ENCODE measurements at regions not wholly inside any gene's neighbourhood (a gene's known extent, or its start where the extent isn't known, plus 50 kb on each side); places are given as distances from the start of the nearest gene placed in this dataset.
A peak's percentile ranks its signal among the peaks of the same experiment; 100 is the strongest.

GRCh38 chr4:13262816-13263215 lies 221.3 kb downstream of the RAB28 start:
- DNase-seq (ENCODE audit: low read depth): no peak
- in situ Hi-C loops (cut with HindIII; ENCODE audit: low sequenced_read_pairs): no loop called here
- no peak overlapping the region for H3K4me3 ChIP-seq (ENCODE audit: low read depth, low read length)
- TF ChIP-seq, protein P1, sequence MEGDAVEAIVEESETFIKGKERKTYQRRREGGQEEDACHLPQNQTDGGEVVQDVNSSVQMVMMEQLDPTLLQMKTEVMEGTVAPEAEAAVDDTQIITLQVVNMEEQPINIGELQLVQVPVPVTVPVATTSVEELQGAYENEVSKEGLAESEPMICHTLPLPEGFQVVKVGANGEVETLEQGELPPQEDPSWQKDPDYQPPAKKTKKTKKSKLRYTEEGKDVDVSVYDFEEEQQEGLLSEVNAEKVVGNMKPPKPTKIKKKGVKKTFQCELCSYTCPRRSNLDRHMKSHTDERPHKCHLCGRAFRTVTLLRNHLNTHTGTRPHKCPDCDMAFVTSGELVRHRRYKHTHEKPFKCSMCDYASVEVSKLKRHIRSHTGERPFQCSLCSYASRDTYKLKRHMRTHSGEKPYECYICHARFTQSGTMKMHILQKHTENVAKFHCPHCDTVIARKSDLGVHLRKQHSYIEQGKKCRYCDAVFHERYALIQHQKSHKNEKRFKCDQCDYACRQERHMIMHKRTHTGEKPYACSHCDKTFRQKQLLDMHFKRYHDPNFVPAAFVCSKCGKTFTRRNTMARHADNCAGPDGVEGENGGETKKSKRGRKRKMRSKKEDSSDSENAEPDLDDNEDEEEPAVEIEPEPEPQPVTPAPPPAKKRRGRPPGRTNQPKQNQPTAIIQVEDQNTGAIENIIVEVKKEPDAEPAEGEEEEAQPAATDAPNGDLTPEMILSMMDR (IDR thresholded peaks at IDR 0.05; ENCODE audit: low read depth, low read length, missing control alignments): no peak

GRCh38 chr4:13261486-13262257 lies 222.5 kb downstream of the RAB28 start:
- in situ Hi-C loops (cut with HindIII; ENCODE audit: low sequenced_read_pairs): no loop called here
- TF ChIP-seq, protein P1 (IDR thresholded peaks at IDR 0.05; ENCODE audit: low read depth, low read length, missing control alignments): no peak
- no peak for DNase-seq (ENCODE audit: low read depth)
- H3K4me3 ChIP-seq (ENCODE audit: low read depth, low read length): no peak overlapping the region

- in situ Hi-C loops (cut with HindIII; ENCODE audit: low sequenced_read_pairs): no loop called here
Measured at GRCh38 chr4:13260513-13260912, 223.6 kb downstream of the RAB28 start.

DNA sequence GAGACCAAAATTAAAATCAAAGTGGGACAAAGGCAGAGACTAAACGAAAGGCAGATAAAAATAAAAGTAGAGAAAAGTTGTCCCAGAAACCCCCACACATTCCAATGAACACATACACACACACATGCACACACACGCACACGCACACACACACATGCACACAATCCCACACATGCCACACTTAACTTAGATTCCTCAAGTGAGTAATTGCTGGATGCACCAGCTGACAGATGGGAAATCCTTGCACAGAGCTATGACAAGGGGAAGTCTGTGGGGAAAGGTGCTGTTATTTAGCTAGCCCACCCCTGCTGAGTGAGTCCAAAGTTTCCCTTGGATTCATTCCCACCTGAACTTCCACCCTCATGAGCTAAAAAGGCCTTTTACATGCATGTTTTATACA lies 233.9 kb downstream of the RAB28 start:
- no peak overlapping the region for H3K4me3 ChIP-seq (ENCODE audit: low read depth, low read length)
- DNase-seq (ENCODE audit: low read depth): no peak
- in situ Hi-C loops (cut with HindIII; ENCODE audit: low sequenced_read_pairs): no loop called here
- TF ChIP-seq, protein P1 (IDR thresholded peaks at IDR 0.05; ENCODE audit: low read depth, low read length, missing control alignments): no peak

More at GRCh38 chr4:13260513-13260912, 223.6 kb downstream of the RAB28 start:
- DNase-seq (ENCODE audit: low read depth): no peak
- H3K4me3 ChIP-seq (ENCODE audit: low read depth, low read length): no peak overlapping the region
- TF ChIP-seq, protein P1 (IDR thresholded peaks at IDR 0.05; ENCODE audit: low read depth, low read length, missing control alignments): no peak

DNA sequence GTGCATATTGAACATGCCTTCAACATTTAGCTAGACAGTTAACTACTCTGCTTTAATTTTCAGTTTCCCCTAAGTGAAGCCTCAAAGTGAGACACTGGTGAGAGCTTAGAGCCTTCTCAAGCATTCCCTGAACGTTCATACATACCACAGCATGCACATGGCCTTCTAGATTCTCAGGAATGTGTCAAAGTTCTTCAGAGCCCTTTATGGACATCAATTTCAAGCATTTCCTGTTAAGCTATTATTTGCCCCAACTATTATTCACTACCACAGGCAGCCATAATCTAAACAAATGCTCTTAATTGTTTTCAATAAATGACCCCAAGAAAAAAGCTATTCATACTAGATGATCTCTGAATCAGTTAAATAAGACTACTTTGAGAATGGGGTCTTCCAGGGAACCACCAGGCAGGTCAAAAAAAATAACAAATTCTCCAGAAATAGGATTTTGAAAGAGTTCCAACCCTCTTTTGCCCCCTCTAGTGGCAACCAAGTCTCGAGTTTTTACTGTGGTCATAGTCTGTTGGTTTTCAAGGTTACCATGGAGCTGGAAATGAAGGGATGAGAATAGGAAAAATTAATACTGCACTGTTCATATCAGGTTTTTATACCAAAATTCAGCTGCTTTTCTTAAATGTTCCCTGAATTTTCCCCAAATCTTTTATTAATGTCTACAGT lies 235.4 kb downstream of the RAB28 start:
- in situ Hi-C loops (cut with HindIII; ENCODE audit: low sequenced_read_pairs): no loop called here
- no peak overlapping the region for H3K4me3 ChIP-seq (ENCODE audit: low read depth, low read length)
- DNase-seq (ENCODE audit: low read depth): no peak
- TF ChIP-seq, protein P1 (IDR thresholded peaks at IDR 0.05; ENCODE audit: low read depth, low read length, missing control alignments): peak; percentile 41

- no peak for DNase-seq (ENCODE audit: low read depth)
- H3K4me3 ChIP-seq (ENCODE audit: low read depth, low read length): no peak overlapping the region
- TF ChIP-seq, protein P1 (IDR thresholded peaks at IDR 0.05; ENCODE audit: low read depth, low read length, missing control alignments): no peak
- in situ Hi-C loops (cut with HindIII; ENCODE audit: low sequenced_read_pairs): no loop called here
Measured at GRCh38 chr4:13246107-13246506, 238.0 kb downstream of the RAB28 start.
